ENCODE measurements at regions not wholly inside any gene's neighbourhood (a gene's known extent, or its start where the extent isn't known, plus 50 kb on each side); places are given as distances from the start of the nearest gene placed in this dataset.

- no peaks in the 10 kb centered on the region for H3K27me3 Mint-ChIP-seq
- Histone ChIP-seq H3K27me3 (ENCODE audit: control insufficient read depth in 2 of 2, insufficient read depth in 2 of 2, low read length in 2 of 2) (no peaks in the 10 kb centered on the region), H3K27ac (ENCODE audit: low read depth, low read length) (no peak overlapping the region), H3K36me3 (ENCODE audit: control insufficient read depth in 2 of 3, insufficient read depth in 3 of 3, low read length in 3 of 3) (no peaks in the 10 kb centered on the region), H3K9me3 (ENCODE audit: control insufficient read depth in 2 of 3, low read length in 3 of 3) (no peaks in the 10 kb centered on the region), H3K4me3 (ENCODE audit: low read length) (no peak overlapping the region), H3K4me1 (ENCODE audit: control insufficient read depth in 2 of 2, insufficient read depth in 2 of 2, low read length in 2 of 2) (no peaks in the 10 kb centered on the region)
- ChIA-PET POLR2A (no interaction called here), CTCF (no interaction called here)
- no peaks in the 10 kb centered on the region for H3K4me1 Mint-ChIP-seq
- H3K9me3 Mint-ChIP-seq, result peaks cover 0 to 5% (median 0%) of the 10 kb centered on the region in 11 donors
- no peak for ATAC-seq
- no peak overlapping the region for H3K27ac Mint-ChIP-seq
- no peak overlapping the region for H3K4me3 Mint-ChIP-seq
- DNase-seq, result no peak
- H3K36me3 Mint-ChIP-seq, result no peaks in the 10 kb centered on the region
- intact Hi-C loops (cut with micrococcal nuclease), result no loop called here
Measured at GRCh38 chr15:47136236-47136635, 581.1 kb upstream of the SEMA6D start.

- H3K27me3 Mint-ChIP-seq, result no peaks in the 10 kb centered on the region
- Histone ChIP-seq H3K27me3 (ENCODE audit: control insufficient read depth in 2 of 2, insufficient read depth in 2 of 2, low read length in 2 of 2) (no peaks in the 10 kb centered on the region), H3K9me3 (ENCODE audit: control insufficient read depth in 2 of 3, low read length in 3 of 3) (no peaks in the 10 kb centered on the region), H3K36me3 (ENCODE audit: control insufficient read depth in 2 of 3, insufficient read depth in 3 of 3, low read length in 3 of 3) (no peaks in the 10 kb centered on the region), H3K4me3 (ENCODE audit: low read length) (no peak overlapping the region), H3K27ac (ENCODE audit: low read depth, low read length) (no peak overlapping the region), H3K4me1 (ENCODE audit: control insufficient read depth in 2 of 2, insufficient read depth in 2 of 2, low read length in 2 of 2) (no peaks in the 10 kb centered on the region)
- peaks cover 0 to 29% (median 4%) of the 10 kb centered on the region in 11 donors for H3K9me3 Mint-ChIP-seq
- no peaks in the 10 kb centered on the region for H3K4me1 Mint-ChIP-seq
- intact Hi-C loops (cut with micrococcal nuclease), result no loop called here
- no peaks in the 10 kb centered on the region for H3K36me3 Mint-ChIP-seq
- ChIA-PET POLR2A (no interaction called here), CTCF (no interaction called here)
- H3K4me3 Mint-ChIP-seq, result no peak overlapping the region
- no peak overlapping the region for H3K27ac Mint-ChIP-seq
- no peak for ATAC-seq
- no peak for DNase-seq
Measured at GRCh38 chr15:47139965-47140364, 577.3 kb upstream of the SEMA6D start.

- Histone ChIP-seq H3K36me3 (ENCODE audit: control insufficient read depth in 2 of 3, insufficient read depth in 3 of 3, low read length in 3 of 3) (no peaks in the 10 kb centered on the region), H3K9me3 (ENCODE audit: control insufficient read depth in 2 of 3, low read length in 3 of 3) (no peaks in the 10 kb centered on the region), H3K4me3 (ENCODE audit: low read length) (no peak overlapping the region), H3K27me3 (ENCODE audit: control insufficient read depth in 2 of 2, insufficient read depth in 2 of 2, low read length in 2 of 2) (no peaks in the 10 kb centered on the region), H3K27ac (ENCODE audit: low read depth, low read length) (no peak overlapping the region), H3K4me1 (ENCODE audit: control insufficient read depth in 2 of 2, insufficient read depth in 2 of 2, low read length in 2 of 2) (no peaks in the 10 kb centered on the region)
- no peak overlapping the region for H3K27ac Mint-ChIP-seq
- H3K4me3 Mint-ChIP-seq, result no peak overlapping the region
- peaks cover 0 to 4% (median 0%) of the 10 kb centered on the region in 5 donors for H3K27me3 Mint-ChIP-seq
- ATAC-seq (no peak), DNase-seq (no peak)
- CTCF ChIA-PET, result no interaction called here
- peaks cover 0 to 25% (median 5%) of the 10 kb centered on the region in 11 donors for H3K9me3 Mint-ChIP-seq
- intact Hi-C loops (cut with micrococcal nuclease), result no loop called here
- H3K36me3 Mint-ChIP-seq, result no peaks in the 10 kb centered on the region
- H3K4me1 Mint-ChIP-seq, result no peaks in the 10 kb centered on the region
- POLR2A ChIA-PET, result no interaction called here
Measured at GRCh38 chr15:47157827-47158226, 559.5 kb upstream of the SEMA6D start.

GRCh38 chr15:47158573-47158972 is 558.7 kb upstream of the SEMA6D start:
- Histone ChIP-seq H3K27ac (ENCODE audit: low read depth, low read length) (no peak overlapping the region), H3K4me3 (ENCODE audit: low read length) (no peak overlapping the region), H3K4me1 (ENCODE audit: control insufficient read depth in 2 of 2, insufficient read depth in 2 of 2, low read length in 2 of 2) (no peaks in the 10 kb centered on the region), H3K9me3 (ENCODE audit: control insufficient read depth in 2 of 3, low read length in 3 of 3) (no peaks in the 10 kb centered on the region), H3K36me3 (ENCODE audit: control insufficient read depth in 2 of 3, insufficient read depth in 3 of 3, low read length in 3 of 3) (no peaks in the 10 kb centered on the region), H3K27me3 (ENCODE audit: control insufficient read depth in 2 of 2, insufficient read depth in 2 of 2, low read length in 2 of 2) (no peaks in the 10 kb centered on the region)
- Mint-ChIP-seq H3K27me3 (peaks cover 0 to 4% (median 0%) of the 10 kb centered on the region in 5 donors), H3K4me1 (no peaks in the 10 kb centered on the region), H3K36me3 (no peaks in the 10 kb centered on the region), H3K27ac (no peak overlapping the region), H3K4me3 (no peak overlapping the region), H3K9me3 (peaks cover 0 to 28% (median 5%) of the 10 kb centered on the region in 11 donors)
- ATAC-seq (no peak), DNase-seq (no peak)
- CTCF ChIA-PET, result no interaction called here
- POLR2A ChIA-PET, result no interaction called here
- intact Hi-C loops (cut with micrococcal nuclease), result no loop called here

GRCh38 chr15:47177177-47177576 is 540.1 kb upstream of the SEMA6D start:
- Histone ChIP-seq H3K27ac (ENCODE audit: low read depth, low read length) (no peak overlapping the region), H3K9me3 (ENCODE audit: control insufficient read depth in 2 of 3, low read length in 3 of 3) (no peaks in the 10 kb centered on the region), H3K4me1 (ENCODE audit: control insufficient read depth in 2 of 2, insufficient read depth in 2 of 2, low read length in 2 of 2) (no peaks in the 10 kb centered on the region), H3K36me3 (ENCODE audit: control insufficient read depth in 2 of 3, insufficient read depth in 3 of 3, low read length in 3 of 3) (no peaks in the 10 kb centered on the region), H3K4me3 (ENCODE audit: low read length) (no peak overlapping the region), H3K27me3 (ENCODE audit: control insufficient read depth in 2 of 2, insufficient read depth in 2 of 2, low read length in 2 of 2) (no peaks in the 10 kb centered on the region)
- Mint-ChIP-seq H3K27me3 (peaks cover 0 to 16% (median 10%) of the 10 kb centered on the region in 5 donors), H3K9me3 (peaks cover 0 to 21% (median 4%) of the 10 kb centered on the region in 11 donors), H3K4me1 (no peaks in the 10 kb centered on the region), H3K36me3 (peaks cover 0 to 6% (median 0%) of the 10 kb centered on the region in 5 donors), H3K4me3 (no peak overlapping the region), H3K27ac (no peak overlapping the region)
- POLR2A ChIA-PET, result no interaction called here
- DNase-seq (no peak), ATAC-seq (no peak)
- CTCF ChIA-PET, result no interaction called here
- intact Hi-C loops (cut with micrococcal nuclease), result no loop called here

- DNase-seq, result no peak
- H3K36me3 Mint-ChIP-seq, result peaks cover 0 to 11% (median 0%) of the 10 kb centered on the region in 5 donors
- POLR2A ChIA-PET, result no interaction called here
Measured at GRCh38 chr15:47179988-47180387, 537.3 kb upstream of the SEMA6D start.

GRCh38 chr15:47182818-47183217 is 534.5 kb upstream of the SEMA6D start:
- H3K9me3 Mint-ChIP-seq, result peaks cover 0 to 13% (median 5%) of the 10 kb centered on the region in 11 donors
- Histone ChIP-seq H3K4me3 (ENCODE audit: low read length) (no peak overlapping the region), H3K27ac (ENCODE audit: low read depth, low read length) (no peak overlapping the region), H3K36me3 (ENCODE audit: control insufficient read depth in 2 of 3, insufficient read depth in 3 of 3, low read length in 3 of 3) (no peaks in the 10 kb centered on the region), H3K27me3 (ENCODE audit: control insufficient read depth in 2 of 2, insufficient read depth in 2 of 2, low read length in 2 of 2) (no peaks in the 10 kb centered on the region), H3K9me3 (ENCODE audit: control insufficient read depth in 2 of 3, low read length in 3 of 3) (no peaks in the 10 kb centered on the region), H3K4me1 (ENCODE audit: control insufficient read depth in 2 of 2, insufficient read depth in 2 of 2, low read length in 2 of 2) (no peaks in the 10 kb centered on the region)
- H3K4me1 Mint-ChIP-seq, result peaks cover 3 to 16% (median 14%) of the 10 kb centered on the region in 7 donors
- no peak for ATAC-seq
- H3K27ac Mint-ChIP-seq, result no peak overlapping the region
- ChIA-PET POLR2A (no interaction called here), CTCF (no interaction called here)
- H3K4me3 Mint-ChIP-seq, result peak overlapping the region in 1 of 10 donors; percentile 26
- H3K36me3 Mint-ChIP-seq, result peaks cover 0 to 11% (median 0%) of the 10 kb centered on the region in 5 donors
- peaks cover 37 to 57% (median 54%) of the 10 kb centered on the region in 5 donors for H3K27me3 Mint-ChIP-seq
- no peak for DNase-seq
- intact Hi-C loops (cut with micrococcal nuclease), result no loop called here

More at GRCh38 chr15:47179988-47180387, 537.3 kb upstream of the SEMA6D start:
- CTCF ChIA-PET, result no interaction called here
- Histone ChIP-seq H3K27ac (ENCODE audit: low read depth, low read length) (no peak overlapping the region), H3K27me3 (ENCODE audit: control insufficient read depth in 2 of 2, insufficient read depth in 2 of 2, low read length in 2 of 2) (no peaks in the 10 kb centered on the region), H3K4me1 (ENCODE audit: control insufficient read depth in 2 of 2, insufficient read depth in 2 of 2, low read length in 2 of 2) (no peaks in the 10 kb centered on the region), H3K4me3 (ENCODE audit: low read length) (no peak overlapping the region), H3K9me3 (ENCODE audit: control insufficient read depth in 2 of 3, low read length in 3 of 3) (no peaks in the 10 kb centered on the region), H3K36me3 (ENCODE audit: control insufficient read depth in 2 of 3, insufficient read depth in 3 of 3, low read length in 3 of 3) (no peaks in the 10 kb centered on the region)
- peaks cover 0 to 21% (median 6%) of the 10 kb centered on the region in 11 donors for H3K9me3 Mint-ChIP-seq
- peaks cover 21 to 35% (median 30%) of the 10 kb centered on the region in 5 donors for H3K27me3 Mint-ChIP-seq
- H3K4me3 Mint-ChIP-seq, result no peak overlapping the region
- peaks cover 2 to 13% (median 10%) of the 10 kb centered on the region in 7 donors for H3K4me1 Mint-ChIP-seq
- ATAC-seq, result no peak
- no peak overlapping the region for H3K27ac Mint-ChIP-seq
- intact Hi-C loops (cut with micrococcal nuclease), result no loop called here

Data from naive thymus-derived CD4-positive, alpha-beta T cell (primary cell).